IPS-NIHi7 (cell line): ENCODE measurements at regions not wholly inside any gene's neighbourhood (a gene's known extent, or its start where the extent isn't known, plus 50 kb on each side); places are given as distances from the start of the nearest gene placed in this dataset.
"Not testable (repeated sequence)": the region's sequence is repeated elsewhere in the genome, so short reads cannot be mapped to it uniquely, and the experiment has no call there.

ENCODE experiments used
- DNase-seq: peaks from one replicate; pipeline ENCODE4 v3.0.0; 2012; ENCODE audit warnings: mixed read lengths; ENCODE audit errors: extremely low spot score

DNA sequence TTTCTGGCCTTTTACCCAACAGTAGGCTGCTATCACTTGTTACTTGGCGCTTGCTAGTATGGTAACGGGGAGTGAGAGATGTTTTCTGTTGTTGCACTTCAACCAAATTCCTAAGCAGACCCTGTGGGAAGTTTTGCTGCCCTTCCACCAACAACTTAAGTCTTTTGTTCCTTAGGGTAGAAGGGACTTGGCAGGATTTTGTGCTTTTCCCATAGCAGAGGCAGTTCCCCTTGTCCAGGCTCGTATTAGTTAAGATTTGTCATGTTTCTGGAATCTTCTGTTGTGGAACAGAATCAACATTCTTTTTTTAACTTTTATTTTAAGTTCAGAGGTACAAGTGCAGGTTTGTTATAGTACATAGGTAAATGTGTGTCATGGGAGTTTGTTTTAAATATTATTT is 73.2 kb upstream of the SGIP1 start:
- no peak for DNase-seq

DNA sequence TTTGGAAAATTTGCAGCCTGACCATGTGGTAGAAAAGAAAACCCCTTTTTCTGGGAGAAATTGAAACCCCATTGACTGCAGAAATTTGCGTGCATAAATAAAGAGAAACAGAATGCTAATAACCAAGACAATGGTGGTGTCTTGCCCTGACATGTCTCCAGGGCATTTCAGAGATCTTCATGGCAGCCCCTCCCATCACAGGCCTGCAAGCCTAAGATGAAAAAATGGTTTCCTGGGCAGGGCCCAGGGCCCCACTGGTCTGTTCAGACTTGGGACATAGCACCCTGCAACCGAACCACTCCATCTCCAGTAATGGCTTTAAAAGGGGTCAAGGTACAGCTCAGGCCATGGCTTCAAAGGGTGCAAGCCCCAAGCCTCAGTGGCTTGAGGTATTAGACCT is 71.6 kb upstream of the SGIP1 start:
- no peak for DNase-seq

DNA sequence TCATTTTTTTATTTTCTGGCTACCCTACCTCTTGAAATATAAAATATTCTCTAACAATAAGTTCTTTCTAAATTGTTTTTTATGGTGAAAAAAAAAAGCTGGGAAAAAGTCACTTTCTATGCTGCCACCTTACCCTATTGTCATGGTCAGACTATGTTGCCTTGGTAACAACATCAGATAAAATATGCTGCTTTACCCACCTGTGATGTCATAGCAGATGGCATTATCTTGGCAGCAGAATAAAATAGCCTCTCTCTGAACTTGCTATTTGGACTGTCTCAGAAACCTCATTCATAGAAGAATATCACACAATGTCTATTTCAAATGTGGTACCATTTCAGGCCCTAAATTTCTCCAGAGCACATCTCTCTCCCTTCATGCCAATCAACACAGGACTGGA is 69.6 kb upstream of the SGIP1 start:
- DNase-seq: no peak

DNA sequence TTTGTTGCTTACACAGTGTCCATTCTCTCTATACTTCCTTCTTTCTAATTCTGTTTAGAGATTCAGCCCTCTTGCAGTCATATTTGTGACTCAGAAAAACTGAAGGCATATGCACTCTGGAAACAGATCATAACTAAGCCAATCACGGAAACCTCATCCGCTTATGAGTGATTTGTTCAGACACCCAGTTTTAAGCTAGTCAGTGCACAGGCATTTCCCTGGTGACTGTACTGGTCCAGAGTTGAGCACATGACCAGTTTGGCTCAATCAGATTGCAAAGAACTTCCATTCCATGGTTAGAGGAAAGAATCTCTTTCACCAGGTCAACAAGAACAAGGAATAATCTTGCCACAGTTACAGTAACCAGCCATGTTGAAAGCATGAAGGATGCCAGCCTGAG is 69.2 kb upstream of the SGIP1 start:
- DNase-seq: no peak

DNA sequence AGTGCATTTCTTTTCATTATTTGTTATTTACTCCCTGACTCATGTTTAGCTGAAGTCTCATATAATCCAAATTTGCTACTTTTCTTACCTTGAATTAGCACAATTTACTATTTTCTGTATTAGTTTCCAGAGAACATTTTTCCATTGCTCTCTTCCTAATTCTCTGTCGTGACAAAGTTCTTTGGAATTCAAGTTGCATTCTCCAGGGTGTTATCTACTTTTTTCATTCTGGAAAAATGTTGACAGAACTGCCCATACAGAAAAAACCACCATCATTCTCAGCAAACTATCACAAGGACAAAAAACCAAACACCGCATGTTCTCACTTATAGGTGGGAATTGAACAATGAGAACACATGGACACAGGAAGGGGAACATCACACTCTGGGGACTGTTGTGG is 67.3 kb upstream of the SGIP1 start:
- DNase-seq: not testable (repeated sequence)

DNA sequence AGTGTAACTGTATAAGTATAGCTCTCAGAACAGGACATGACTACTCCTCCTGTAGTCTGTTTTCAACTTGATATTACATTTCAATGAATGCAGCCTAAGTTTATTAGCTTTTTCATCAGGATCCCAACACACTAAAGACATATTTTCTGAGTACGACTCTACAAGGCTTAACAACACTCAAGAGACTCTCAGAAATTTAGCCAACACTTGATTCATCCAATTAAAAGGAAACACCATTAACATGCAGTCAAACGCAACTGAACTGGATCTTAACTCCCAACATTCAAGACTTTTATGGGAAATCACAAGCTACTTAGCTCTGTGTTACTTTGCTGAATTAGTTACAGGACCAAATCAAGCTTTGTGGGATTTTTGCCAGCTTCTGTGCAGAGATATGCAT is 65.2 kb upstream of the SGIP1 start:
- DNase-seq: no peak

DNA sequence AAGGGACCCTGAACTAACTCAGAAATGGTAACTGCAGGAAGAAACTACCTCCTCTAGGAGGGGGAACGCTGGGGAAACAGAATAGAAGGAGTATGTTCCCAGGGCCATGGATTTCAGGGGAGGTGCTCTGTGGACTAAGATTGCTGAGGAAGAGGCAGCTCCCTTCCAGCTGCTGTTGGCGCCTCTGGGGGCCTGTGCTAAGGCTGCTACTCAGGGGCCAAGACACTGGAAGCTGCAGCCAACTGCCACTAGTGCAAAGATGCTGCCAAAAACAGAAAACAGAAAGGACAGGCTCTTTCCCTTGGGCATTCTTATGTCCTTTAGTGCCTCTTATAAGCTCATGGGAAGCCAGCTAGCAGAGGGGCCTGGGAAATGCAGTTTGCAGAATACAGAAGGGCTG is 58.0 kb upstream of the SGIP1 start:
- DNase-seq: peak; percentile 12

DNA sequence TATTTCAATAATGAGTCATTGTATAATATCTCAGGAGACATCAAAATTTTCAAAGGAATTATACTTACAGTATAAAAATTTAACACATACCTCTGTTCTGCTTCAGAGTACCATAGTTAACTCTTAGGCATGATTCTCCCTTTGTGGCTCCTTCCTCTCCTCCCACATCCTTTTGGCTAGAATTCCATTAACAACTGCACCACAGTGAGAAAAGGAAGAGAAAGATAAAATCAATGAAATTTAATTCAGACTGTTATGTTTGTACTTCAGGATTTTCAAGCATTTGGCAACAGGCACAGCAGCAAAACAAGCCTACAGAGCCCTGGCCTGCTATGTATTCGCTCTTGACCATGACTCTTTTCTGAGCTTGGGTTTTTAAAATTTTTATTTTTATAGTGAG is 57.2 kb upstream of the SGIP1 start:
- no peak for DNase-seq

DNA sequence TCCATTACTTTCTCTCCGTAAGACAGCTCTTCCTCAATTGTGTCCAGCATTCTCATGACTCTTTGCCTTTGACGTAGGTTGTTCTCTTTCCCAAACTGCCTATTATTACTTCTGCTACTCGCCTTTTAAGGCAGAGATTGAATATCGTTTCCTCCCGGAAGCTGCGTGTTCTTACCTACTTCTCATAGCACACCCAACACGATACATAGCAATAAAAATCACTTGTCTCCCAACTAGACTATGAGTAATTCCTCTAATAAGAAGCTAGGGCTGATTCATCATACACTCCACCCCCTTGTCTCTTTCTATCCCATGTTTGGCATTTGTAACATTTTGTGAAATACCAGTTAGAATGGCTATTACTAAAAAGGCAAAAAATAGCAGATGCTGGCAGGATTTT is 55.8 kb upstream of the SGIP1 start:
- no peak for DNase-seq

DNA sequence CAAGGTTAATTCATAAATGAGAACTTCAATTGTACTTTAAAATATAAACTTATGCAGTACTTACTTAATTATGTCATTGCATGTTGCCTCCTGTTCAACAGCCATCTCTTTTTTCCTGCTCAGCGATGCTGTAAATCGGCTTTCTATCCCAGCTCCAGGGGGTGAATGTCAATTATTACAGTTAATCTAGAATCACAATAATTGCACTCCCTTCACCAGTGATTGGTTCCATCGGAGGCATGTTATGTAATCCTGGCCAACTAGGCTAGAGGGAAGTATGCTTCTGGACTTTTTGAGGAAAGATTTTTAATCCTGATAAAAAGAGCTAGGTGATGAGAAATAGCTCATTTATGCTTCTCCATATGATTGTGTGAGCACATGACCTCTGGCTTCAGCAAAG is 53.8 kb upstream of the SGIP1 start:
- no peak for DNase-seq

DNA sequence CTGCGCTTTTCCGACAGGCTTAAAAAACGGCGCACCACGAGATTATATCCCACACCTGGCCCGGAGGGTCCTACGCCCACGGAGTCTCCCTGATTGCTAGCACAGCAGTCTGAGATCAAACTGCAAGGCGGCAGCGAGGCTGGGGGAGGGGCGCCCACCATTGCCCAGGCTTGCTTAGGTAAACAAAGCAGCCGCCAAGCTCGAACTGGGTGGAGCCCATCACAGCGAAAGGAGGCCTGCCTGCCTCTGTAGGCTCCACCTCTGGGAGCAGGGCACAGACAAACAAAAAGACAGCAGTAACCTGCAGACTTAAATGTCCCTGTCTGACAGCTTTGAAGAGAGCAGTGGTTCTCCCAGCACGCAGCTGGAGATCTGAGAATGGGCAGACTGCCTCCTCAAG is 52.7 kb upstream of the SGIP1 start:
- not testable (repeated sequence) for DNase-seq
